ENCODE measurements at regions not wholly inside any gene's neighbourhood (a gene's known extent, or its start where the extent isn't known, plus 50 kb on each side); places are given as distances from the start of the nearest gene placed in this dataset.

GRCh38 chr12:77401064-77401769 lies 335.8 kb upstream of the E2F7 start:
- DNase-seq, result no peak

- no peak for DNase-seq
Observed at GRCh38 chr12:77392467-77393088, 327.2 kb upstream of the E2F7 start.

GRCh38 chr12:77388445-77389265 lies 323.3 kb upstream of the E2F7 start:
- no peak for DNase-seq

- DNase-seq, result no peak
Observed at GRCh38 chr12:77387671-77388070, 322.3 kb upstream of the E2F7 start.

GRCh38 chr12:77387214-77387613 lies 321.8 kb upstream of the E2F7 start:
- DNase-seq, result no peak

- DNase-seq, result no peak
Observed at GRCh38 chr12:77384941-77385340, 319.6 kb upstream of the E2F7 start.

- DNase-seq, result no peak
Observed at GRCh38 chr12:77382096-77382742, 316.9 kb upstream of the E2F7 start.

- no peak for DNase-seq
Observed at GRCh38 chr12:77377622-77378021, 312.3 kb upstream of the E2F7 start.

GRCh38 chr12:77377116-77377515 lies 311.7 kb upstream of the E2F7 start:
- no peak for DNase-seq

- no peak for DNase-seq
Observed at GRCh38 chr12:77374673-77375072, 309.3 kb upstream of the E2F7 start.

- DNase-seq, result no peak
Observed at GRCh38 chr12:77372494-77372893, 307.1 kb upstream of the E2F7 start.

- no peak for DNase-seq
Observed at GRCh38 chr12:77372026-77372425, 306.7 kb upstream of the E2F7 start.

GRCh38 chr12:77368379-77368778 lies 303.0 kb upstream of the E2F7 start:
- DNase-seq, result no peak

GRCh38 chr12:77366616-77367015 lies 301.2 kb upstream of the E2F7 start:
- DNase-seq, result no peak

- DNase-seq, result no peak
Observed at GRCh38 chr12:77364400-77364799, 299.0 kb upstream of the E2F7 start.

GRCh38 chr12:77362509-77363210 lies 297.3 kb upstream of the E2F7 start:
- DNase-seq, result no peak

- no peak for DNase-seq
Observed at GRCh38 chr12:77357655-77358054, 292.3 kb upstream of the E2F7 start.

GRCh38 chr12:77354766-77355362 lies 289.5 kb upstream of the E2F7 start:
- DNase-seq, result no peak

GRCh38 chr12:77352946-77353345 lies 287.6 kb upstream of the E2F7 start:
- DNase-seq, result no peak

GRCh38 chr12:77351860-77352259 lies 286.5 kb upstream of the E2F7 start:
- no peak for DNase-seq

- no peak for DNase-seq
Observed at GRCh38 chr12:77349689-77350370, 284.5 kb upstream of the E2F7 start.
